ENCODE measurements at regions not wholly inside any gene's neighbourhood (a gene's known extent, or its start where the extent isn't known, plus 50 kb on each side); places are given as distances from the start of the nearest gene placed in this dataset.

DNA sequence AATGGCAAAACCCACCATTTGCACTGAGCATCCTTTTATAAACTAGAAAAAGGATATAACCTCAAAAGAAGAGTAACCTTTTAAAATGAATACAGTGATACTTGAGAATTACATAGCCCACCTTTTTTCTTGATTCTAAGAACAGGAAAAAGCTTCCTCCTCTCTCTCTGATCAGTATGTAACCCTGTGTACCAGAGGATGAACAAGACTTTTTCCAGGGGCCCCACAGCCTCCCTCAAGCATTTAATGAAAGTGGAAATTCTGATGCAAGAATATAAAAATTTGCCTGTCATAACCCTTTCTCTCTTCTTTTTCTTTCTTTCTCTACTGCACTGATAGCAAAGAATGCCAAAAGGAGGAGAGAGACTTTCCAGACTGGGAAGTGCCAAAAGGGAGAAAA is 64.2 kb upstream of the BTN3A2 start:
- no peak overlapping the region for H3K4me3 ChIP-seq (ENCODE audit: control insufficient read depth, low read depth, low read length)
- no peak for DNase-seq (ENCODE audit: low read depth)
- TF ChIP-seq, protein P1, sequence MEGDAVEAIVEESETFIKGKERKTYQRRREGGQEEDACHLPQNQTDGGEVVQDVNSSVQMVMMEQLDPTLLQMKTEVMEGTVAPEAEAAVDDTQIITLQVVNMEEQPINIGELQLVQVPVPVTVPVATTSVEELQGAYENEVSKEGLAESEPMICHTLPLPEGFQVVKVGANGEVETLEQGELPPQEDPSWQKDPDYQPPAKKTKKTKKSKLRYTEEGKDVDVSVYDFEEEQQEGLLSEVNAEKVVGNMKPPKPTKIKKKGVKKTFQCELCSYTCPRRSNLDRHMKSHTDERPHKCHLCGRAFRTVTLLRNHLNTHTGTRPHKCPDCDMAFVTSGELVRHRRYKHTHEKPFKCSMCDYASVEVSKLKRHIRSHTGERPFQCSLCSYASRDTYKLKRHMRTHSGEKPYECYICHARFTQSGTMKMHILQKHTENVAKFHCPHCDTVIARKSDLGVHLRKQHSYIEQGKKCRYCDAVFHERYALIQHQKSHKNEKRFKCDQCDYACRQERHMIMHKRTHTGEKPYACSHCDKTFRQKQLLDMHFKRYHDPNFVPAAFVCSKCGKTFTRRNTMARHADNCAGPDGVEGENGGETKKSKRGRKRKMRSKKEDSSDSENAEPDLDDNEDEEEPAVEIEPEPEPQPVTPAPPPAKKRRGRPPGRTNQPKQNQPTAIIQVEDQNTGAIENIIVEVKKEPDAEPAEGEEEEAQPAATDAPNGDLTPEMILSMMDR (IDR thresholded peaks at IDR 0.05; ENCODE audit: control insufficient read depth, insufficient read depth, low read depth, low read length, missing control alignments) = no peak

DNA sequence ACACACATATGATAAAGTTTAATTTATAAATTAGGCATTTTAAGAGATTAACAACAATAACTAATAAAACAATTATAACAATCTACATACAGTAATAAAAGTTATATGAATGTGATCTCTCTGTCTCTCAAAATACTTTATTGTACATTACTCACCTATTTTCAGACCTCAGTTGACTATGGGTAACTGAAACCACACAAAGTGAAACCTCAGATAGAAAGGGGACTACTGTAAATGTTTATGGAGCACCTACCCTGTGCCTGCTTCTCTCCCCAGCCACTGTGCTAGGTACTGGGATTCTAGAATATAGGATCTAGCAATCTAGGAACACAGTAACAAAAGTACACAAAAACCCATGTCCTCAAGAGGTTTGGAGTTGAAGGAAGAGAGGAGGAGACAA is 63.4 kb upstream of the BTN3A2 start:
- TF ChIP-seq, protein P1 (IDR thresholded peaks at IDR 0.05; ENCODE audit: control insufficient read depth, insufficient read depth, low read depth, low read length, missing control alignments) = no peak
- no peak for DNase-seq (ENCODE audit: low read depth)

DNA sequence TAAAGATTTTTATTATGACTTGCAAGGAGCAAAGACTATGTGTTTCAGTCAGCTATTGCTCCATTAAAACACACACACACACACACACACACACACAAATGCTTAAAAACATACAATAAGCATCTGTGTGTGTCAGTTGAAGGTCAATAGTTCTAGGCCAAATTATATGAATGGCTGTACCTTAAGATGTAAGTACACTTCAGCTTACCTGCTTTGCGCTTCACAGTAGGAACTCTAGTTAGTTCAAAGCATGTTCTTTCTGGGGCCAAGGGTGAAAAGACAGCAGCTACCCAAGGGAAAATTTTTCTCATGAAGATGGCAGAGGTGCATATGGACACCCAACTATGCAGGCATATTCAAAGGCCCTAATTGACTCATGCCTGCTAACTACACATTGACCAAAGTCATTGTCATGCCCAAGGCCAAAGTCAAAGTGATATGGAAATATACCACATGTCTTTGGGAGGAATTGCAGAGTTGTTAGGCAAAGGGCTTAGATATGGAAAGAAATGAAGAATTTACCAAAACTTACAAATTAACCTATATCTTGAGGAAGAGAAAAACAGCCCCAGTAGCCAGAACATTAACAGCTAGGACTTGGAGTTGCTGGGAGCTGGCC is 61.9 kb upstream of the BTN3A2 start:
- TF ChIP-seq, protein P1 (IDR thresholded peaks at IDR 0.05; ENCODE audit: control insufficient read depth, insufficient read depth, low read depth, low read length, missing control alignments) = no peak
- no peak for DNase-seq (ENCODE audit: low read depth)
- no peak overlapping the region for H3K4me3 ChIP-seq (ENCODE audit: control insufficient read depth, low read depth, low read length)

More for the DNA sequence above, 63.4 kb upstream of the BTN3A2 start:
- H3K4me3 ChIP-seq (ENCODE audit: control insufficient read depth, low read depth, low read length) = no peak overlapping the region

DNA sequence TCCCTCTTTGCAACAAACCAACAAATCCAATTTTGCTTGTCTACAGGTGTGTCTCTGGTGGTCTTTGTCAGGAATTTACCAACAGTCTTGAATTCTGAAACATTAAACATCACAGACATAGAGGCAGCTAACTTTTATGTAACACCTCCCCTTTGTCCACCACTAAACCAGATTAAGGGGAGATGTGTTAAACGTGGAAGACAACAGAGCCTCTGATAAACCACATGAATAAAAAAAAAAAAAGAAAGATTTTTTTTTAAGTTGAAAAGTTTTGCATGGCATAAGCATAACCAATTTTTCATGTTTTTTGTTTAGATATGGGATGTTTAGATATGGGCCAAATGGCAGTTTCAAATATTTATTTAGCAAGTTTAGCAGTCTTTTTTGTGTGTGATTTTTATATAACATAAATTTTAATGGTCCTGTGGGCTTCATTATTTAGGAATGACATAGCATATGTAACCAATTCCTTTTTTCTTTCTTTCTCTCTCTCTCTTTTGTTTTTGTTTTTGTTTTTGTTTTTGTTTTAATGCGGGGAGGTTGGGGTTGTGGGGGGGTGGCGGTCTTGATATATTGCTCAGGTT is 60.7 kb upstream of the BTN3A2 start:
- TF ChIP-seq, protein P1 (IDR thresholded peaks at IDR 0.05; ENCODE audit: control insufficient read depth, insufficient read depth, low read depth, low read length, missing control alignments) = no peak
- H3K4me3 ChIP-seq (ENCODE audit: control insufficient read depth, low read depth, low read length) = peak overlapping the region; percentile 32
- no peak for DNase-seq (ENCODE audit: low read depth)

DNA sequence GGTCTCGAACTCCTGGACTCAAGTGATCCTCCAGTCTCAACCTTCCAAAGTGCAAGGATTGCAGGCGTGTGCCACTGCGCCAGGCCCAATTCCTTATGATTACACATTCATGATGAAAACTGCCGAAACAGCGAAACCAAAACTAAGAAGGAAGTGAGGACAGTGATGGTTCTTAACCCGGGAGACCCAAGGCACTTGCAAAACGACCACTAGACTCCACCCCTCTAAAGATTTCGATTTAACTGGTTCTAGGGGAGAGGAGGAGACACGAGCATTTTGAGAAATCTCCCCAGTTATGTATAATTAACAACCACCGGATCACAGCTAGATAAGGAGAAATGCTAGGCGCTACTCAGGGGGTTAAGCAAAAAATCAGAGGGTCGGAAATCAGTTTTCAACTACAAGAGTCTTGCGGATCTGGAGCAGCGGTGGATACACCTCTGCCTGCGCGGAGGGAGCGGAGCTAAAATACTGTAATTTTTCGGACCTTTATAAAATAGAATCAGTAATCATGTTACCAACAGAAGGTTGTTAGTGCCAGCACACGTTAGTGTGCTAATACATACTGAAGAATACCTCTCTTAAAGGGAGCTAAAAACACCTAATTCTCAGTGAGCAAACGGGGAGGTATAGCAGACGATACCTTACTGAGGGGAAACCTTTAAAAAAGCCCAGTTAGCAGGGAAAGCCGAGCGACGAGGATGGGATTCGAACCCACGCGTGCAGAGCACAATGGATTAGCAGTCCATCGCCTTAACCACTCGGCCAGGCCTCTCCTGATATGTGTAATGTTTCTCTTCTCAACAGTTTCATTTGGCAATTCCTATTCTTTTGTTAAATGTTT is 60.0 kb upstream of the BTN3A2 start:
- DNase-seq (ENCODE audit: low read depth) = no peak
- H3K4me3 ChIP-seq (ENCODE audit: control insufficient read depth, low read depth, low read length) = peak overlapping the region; percentile 32
- TF ChIP-seq, protein P1 (IDR thresholded peaks at IDR 0.05; ENCODE audit: control insufficient read depth, insufficient read depth, low read depth, low read length, missing control alignments) = no peak

DNA sequence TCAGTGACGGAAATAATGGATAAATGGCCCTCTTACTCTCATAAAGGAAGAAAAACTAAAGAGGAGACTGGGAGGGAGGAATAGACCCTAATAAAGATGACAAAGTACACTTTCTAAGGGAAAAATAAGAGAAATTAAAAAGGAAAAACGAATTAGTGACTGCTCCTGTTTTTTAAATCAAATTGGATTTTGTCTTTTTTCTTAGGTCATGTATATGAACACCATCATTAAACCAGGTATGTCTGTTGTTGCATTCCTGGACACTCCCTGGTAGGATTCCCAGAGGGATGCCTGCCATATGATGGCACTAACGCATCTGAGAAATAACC is 59.4 kb upstream of the BTN3A2 start:
- no peak for DNase-seq (ENCODE audit: low read depth)
- TF ChIP-seq, protein P1 (IDR thresholded peaks at IDR 0.05; ENCODE audit: control insufficient read depth, insufficient read depth, low read depth, low read length, missing control alignments) = no peak
- H3K4me3 ChIP-seq (ENCODE audit: control insufficient read depth, low read depth, low read length) = no peak overlapping the region
